ENCODE measurements at regions not wholly inside any gene's neighbourhood (a gene's known extent, or its start where the extent isn't known, plus 50 kb on each side); places are given as distances from the start of the nearest gene placed in this dataset.

DNA sequence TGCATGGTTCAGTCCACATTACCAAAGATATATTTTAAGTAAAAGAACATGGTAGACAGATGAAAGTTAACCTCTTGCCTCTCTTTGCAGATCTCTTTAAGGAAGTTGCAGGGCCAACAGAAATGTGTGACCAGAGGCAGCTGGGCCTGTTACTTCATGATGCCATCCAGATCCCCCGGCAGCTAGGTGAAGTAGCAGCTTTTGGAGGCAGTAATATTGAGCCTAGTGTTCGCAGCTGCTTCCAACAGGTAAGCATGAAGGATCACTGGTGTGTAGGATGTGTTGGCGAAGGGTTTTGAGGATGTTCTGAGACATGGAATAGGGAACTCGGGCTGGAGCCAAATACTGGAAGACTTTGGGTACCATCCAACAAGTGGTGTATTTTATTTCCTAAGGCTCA lies 508.6 kb downstream of the UTRN start:
- TF ChIP-seq, protein P1, sequence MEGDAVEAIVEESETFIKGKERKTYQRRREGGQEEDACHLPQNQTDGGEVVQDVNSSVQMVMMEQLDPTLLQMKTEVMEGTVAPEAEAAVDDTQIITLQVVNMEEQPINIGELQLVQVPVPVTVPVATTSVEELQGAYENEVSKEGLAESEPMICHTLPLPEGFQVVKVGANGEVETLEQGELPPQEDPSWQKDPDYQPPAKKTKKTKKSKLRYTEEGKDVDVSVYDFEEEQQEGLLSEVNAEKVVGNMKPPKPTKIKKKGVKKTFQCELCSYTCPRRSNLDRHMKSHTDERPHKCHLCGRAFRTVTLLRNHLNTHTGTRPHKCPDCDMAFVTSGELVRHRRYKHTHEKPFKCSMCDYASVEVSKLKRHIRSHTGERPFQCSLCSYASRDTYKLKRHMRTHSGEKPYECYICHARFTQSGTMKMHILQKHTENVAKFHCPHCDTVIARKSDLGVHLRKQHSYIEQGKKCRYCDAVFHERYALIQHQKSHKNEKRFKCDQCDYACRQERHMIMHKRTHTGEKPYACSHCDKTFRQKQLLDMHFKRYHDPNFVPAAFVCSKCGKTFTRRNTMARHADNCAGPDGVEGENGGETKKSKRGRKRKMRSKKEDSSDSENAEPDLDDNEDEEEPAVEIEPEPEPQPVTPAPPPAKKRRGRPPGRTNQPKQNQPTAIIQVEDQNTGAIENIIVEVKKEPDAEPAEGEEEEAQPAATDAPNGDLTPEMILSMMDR (IDR thresholded peaks at IDR 0.05) = no peak
- no peak for TF ChIP-seq ZFX (IDR thresholded peaks at IDR 0.05; ENCODE audit: borderline replicate concordance)

Data from 22Rv1 (cell line).